ENCODE measurements at regions not wholly inside any gene's neighbourhood (a gene's known extent, or its start where the extent isn't known, plus 50 kb on each side); places are given as distances from the start of the nearest gene placed in this dataset.

DNA sequence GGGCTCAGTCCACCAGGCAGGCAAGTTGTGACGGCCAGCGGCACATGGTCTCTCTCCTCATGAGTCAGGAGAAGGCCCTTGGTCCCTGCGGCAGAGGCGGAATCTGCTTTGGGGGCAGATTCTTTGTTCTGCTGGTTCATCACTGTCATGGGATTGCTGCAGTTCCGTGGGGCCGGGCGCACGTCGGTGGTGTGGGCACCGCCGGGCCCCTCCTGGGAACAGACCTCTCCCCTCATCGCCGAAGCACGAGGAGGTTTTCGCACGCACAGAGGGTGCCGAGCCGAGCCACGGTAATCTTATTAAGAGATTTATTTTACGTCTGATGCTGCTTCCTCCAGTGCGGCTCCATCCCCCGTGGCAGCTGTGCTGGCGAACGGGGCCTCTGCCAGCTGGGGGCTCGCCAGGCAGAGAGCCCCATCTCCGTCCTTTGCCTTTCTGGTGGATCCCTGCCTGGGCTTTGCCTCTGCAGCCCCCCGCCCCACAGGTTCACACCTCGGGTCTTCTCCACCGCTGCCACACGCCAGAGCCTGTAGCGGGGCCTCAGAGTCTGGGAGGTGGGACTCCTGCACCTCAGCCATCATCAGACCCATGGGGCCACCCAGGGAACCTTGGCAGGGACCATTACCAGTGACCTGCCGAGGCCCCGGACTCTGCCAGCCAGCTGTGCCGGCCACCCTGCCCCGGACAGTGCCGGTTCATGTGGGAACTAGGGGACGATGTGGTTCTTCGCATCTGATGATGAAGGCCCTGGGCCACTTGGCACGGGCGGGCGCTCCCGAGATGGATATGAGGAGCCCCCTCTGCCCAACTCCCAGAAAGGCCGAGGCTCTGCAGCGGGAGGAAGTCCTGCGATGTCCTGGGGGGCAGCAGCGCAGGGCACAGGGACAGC lies 86.7 kb upstream of the NKX1-1 start:
- H3K36me3 ChIP-seq (ENCODE audit: low read depth), result no peaks in the 10 kb centered on the region
- no peaks in the 10 kb centered on the region for H3K9me3 ChIP-seq
- no peaks in the 10 kb centered on the region for H3K4me1 ChIP-seq (ENCODE audit: low read depth)
- ATAC-seq, result no peak
- DNase-seq, result peak in 1 of 3 donors; percentile 17
- intact Hi-C loops (cut with DNase I, micrococcal nuclease), result no loop called here
- TF ChIP-seq, protein P1, sequence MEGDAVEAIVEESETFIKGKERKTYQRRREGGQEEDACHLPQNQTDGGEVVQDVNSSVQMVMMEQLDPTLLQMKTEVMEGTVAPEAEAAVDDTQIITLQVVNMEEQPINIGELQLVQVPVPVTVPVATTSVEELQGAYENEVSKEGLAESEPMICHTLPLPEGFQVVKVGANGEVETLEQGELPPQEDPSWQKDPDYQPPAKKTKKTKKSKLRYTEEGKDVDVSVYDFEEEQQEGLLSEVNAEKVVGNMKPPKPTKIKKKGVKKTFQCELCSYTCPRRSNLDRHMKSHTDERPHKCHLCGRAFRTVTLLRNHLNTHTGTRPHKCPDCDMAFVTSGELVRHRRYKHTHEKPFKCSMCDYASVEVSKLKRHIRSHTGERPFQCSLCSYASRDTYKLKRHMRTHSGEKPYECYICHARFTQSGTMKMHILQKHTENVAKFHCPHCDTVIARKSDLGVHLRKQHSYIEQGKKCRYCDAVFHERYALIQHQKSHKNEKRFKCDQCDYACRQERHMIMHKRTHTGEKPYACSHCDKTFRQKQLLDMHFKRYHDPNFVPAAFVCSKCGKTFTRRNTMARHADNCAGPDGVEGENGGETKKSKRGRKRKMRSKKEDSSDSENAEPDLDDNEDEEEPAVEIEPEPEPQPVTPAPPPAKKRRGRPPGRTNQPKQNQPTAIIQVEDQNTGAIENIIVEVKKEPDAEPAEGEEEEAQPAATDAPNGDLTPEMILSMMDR (IDR thresholded peaks at IDR 0.05), result no peak
- no peak overlapping the region for H3K4me3 ChIP-seq

GRCh38 chr4:1492142-1492457 lies 85.9 kb upstream of the NKX1-1 start:
- TF ChIP-seq, protein P1 (IDR thresholded peaks at IDR 0.05), result no peak
- DNase-seq, result no peak
- intact Hi-C loops (cut with DNase I, micrococcal nuclease), result no loop called here

GRCh38 chr4:1491328-1492141 lies 85.3 kb upstream of the NKX1-1 start:
- Histone ChIP-seq H3K9me3 (no peaks in the 10 kb centered on the region), H3K4me3 (no peak overlapping the region), H3K36me3 (ENCODE audit: low read depth) (no peaks in the 10 kb centered on the region), H3K4me1 (ENCODE audit: low read depth) (no peaks in the 10 kb centered on the region)
- ATAC-seq (no peak), DNase-seq (no peak)
- TF ChIP-seq, protein P1 (IDR thresholded peaks at IDR 0.05), result no peak
- intact Hi-C loops (cut with DNase I, micrococcal nuclease), result no loop called here

More at GRCh38 chr4:1492142-1492457, 85.9 kb upstream of the NKX1-1 start:
- H3K4me1 ChIP-seq (ENCODE audit: low read depth), result no peaks in the 10 kb centered on the region
- ATAC-seq, result no peak
- H3K4me3 ChIP-seq, result no peak overlapping the region
- no peaks in the 10 kb centered on the region for H3K9me3 ChIP-seq
- no peaks in the 10 kb centered on the region for H3K36me3 ChIP-seq (ENCODE audit: low read depth)

DNA sequence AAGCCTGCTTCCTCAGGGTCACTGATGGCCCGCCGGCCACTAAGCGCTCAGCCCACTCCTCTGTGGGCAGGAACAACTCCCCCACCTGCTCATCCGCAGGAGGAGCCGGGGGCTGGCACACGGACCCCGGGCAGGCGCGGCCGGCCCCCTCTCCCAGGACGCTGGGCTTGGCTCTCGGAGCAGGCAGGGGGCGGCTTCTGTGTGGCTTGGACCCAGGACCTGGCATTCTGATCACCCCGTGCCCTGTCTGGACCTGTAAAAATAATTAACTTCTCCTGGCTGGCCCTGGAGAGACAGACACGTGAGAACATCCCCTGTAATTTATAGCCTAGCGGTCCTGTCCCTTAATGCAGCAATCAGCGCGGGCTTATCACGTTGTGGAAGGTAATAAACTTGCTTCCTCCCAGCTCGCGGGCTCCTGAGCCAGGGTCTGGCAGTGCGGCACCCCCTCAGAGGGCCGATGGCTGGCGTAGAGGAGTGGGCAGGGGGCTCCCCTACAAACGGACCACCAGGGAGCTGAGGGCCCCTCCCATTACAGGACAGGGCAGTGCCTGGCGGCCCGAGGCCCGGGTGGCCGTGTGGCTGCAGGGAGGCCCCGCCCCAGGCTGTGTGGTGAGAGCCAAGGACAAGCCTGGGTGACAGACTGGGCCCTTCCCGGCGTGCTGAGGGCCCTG lies 84.5 kb upstream of the NKX1-1 start:
- Histone ChIP-seq H3K4me3 (no peak overlapping the region), H3K9me3 (peaks cover 5% of the 10 kb centered on the region), H3K4me1 (ENCODE audit: low read depth) (no peaks in the 10 kb centered on the region), H3K36me3 (ENCODE audit: low read depth) (no peaks in the 10 kb centered on the region)
- ATAC-seq, result peak; percentile 31
- TF ChIP-seq, protein P1 (IDR thresholded peaks at IDR 0.05), result no peak
- DNase-seq, result peak in 1 of 3 donors; percentile 25
- intact Hi-C loops (cut with DNase I, micrococcal nuclease), result no loop called here

DNA sequence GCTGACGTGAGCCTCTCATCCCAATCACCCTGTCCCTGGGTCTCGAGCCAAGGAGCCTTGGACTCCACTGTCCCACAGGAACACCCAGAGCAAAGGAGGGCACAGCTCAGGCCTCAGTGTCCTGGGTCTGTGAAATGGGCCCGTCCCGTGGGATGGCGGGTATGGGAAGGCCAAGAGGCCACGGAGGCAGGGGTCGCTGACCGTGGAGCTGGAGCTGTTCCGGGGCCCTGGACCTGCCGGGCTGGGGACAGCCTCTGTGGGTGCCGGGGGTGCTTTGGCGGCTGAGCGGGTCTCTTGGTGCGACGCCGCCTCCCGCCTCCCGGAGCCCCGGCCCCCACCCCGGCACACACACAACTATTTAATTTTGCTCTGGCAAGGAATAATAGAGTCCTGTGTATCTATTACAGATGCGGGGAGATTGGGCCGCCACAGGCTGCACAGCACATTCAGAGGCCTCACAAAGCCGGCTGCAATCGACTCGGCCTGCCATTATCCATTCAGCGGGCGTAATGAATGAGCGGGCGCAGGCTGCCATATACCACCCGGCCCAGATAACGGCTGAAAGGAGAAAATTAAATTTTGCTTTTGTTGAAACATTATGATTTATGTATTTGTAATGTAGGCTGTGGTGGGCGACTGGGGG lies 83.9 kb upstream of the NKX1-1 start:
- peak in 2 of 3 donors; percentile 5 to 39 for DNase-seq
- Histone ChIP-seq H3K9me3 (peaks cover 10% of the 10 kb centered on the region), H3K4me3 (no peak overlapping the region), H3K4me1 (ENCODE audit: low read depth) (no peaks in the 10 kb centered on the region), H3K36me3 (ENCODE audit: low read depth) (no peaks in the 10 kb centered on the region)
- intact Hi-C loops (cut with DNase I, micrococcal nuclease), result no loop called here
- ATAC-seq, result no peak
- TF ChIP-seq, protein P1 (IDR thresholded peaks at IDR 0.05), result no peak
